GM12873 (cell line): ENCODE measurements at regions not wholly inside any gene's neighbourhood (a gene's known extent, or its start where the extent isn't known, plus 50 kb on each side); places are given as distances from the start of the nearest gene placed in this dataset.

Experiments
- CTCF ChIP-seq: IDR thresholded peaks from 2 replicates; pipeline ENCODE4 v1.5.1; 2012; ENCODE audit warnings: low read depth, mild to moderate bottlenecking, moderate library complexity, low read length, control low read depth; ENCODE audit not compliant: insufficient read depth; ENCODE audit errors: missing control alignments

GRCh38 chr17:77337150-77337549 lies 196.4 kb downstream of the SEC14L1 start:
- no peak for TF ChIP-seq CTCF

GRCh38 chr17:77341069-77341541 lies 200.3 kb downstream of the SEC14L1 start:
- no peak for TF ChIP-seq CTCF

GRCh38 chr17:77343031-77343800 lies 202.4 kb downstream of the SEC14L1 start:
- TF ChIP-seq CTCF: no peak

GRCh38 chr17:77344038-77344437 lies 203.3 kb downstream of the SEC14L1 start:
- no peak for TF ChIP-seq CTCF

GRCh38 chr17:77345260-77345910 lies 204.6 kb downstream of the SEC14L1 start:
- no peak for TF ChIP-seq CTCF

GRCh38 chr17:77346765-77347164 lies 206.0 kb downstream of the SEC14L1 start:
- no peak for TF ChIP-seq CTCF

GRCh38 chr17:77347544-77347943 lies 206.8 kb downstream of the SEC14L1 start:
- TF ChIP-seq CTCF: no peak
